ENCODE measurements at regions not wholly inside any gene's neighbourhood (a gene's known extent, or its start where the extent isn't known, plus 50 kb on each side); places are given as distances from the start of the nearest gene placed in this dataset.

GRCh38 chr9:84054341-84055010, 73.9 kb downstream of the RMI1 start:
- TF ChIP-seq POLR2A (IDR thresholded peaks at IDR 0.05), result no peak
- no peak for TF ChIP-seq CTCF (IDR thresholded peaks at IDR 0.05)
- H3K36me3 ChIP-seq, result no peaks in the 10 kb centered on the region
- DNase-seq (peak in 2 of 3 donors; percentile 28 to 79), ATAC-seq (peak; percentile 93 to 98 (median 96))
- no peaks in the 10 kb centered on the region for H3K9me3 ChIP-seq
- H3K27ac ChIP-seq, result peak overlapping the region in 2 of 3 donors; percentile 0 to 3
- H3K4me1 ChIP-seq, result peaks cover 0 to 13% (median 2%) of the 10 kb centered on the region in 4 donors
- H3K4me3 ChIP-seq, result no peak overlapping the region
- no peaks in the 10 kb centered on the region for H3K27me3 ChIP-seq
- intact Hi-C loops (cut with DNase I), result no loop called here
- 16% methylated on average over 6 of the region's 7 CpGs for WGBS (ENCODE audit: insufficient coverage, low coverage, low lambda C conversion rate, missing lambda C conversion rate)

GRCh38 chr9:84057662-84058061, 77.1 kb downstream of the RMI1 start:
- Histone ChIP-seq H3K27me3 (no peaks in the 10 kb centered on the region), H3K9me3 (no peaks in the 10 kb centered on the region), H3K4me1 (peaks cover 0 to 13% (median 2%) of the 10 kb centered on the region in 4 donors), H3K36me3 (no peaks in the 10 kb centered on the region), H3K4me3 (no peak overlapping the region), H3K27ac (no peak overlapping the region)
- TF ChIP-seq CTCF (IDR thresholded peaks at IDR 0.05) (no peak), POLR2A (IDR thresholded peaks at IDR 0.05) (no peak)
- intact Hi-C loops (cut with DNase I), result no loop called here
- ATAC-seq (no peak), DNase-seq (no peak)
- 83% methylated on average over 4 of the region's 4 CpGs for WGBS (ENCODE audit: insufficient coverage, low coverage, low lambda C conversion rate, missing lambda C conversion rate)

- TF ChIP-seq POLR2A (IDR thresholded peaks at IDR 0.05), result no peak
- TF ChIP-seq CTCF (IDR thresholded peaks at IDR 0.05), result no peak
- no peak for DNase-seq
- H3K27me3 ChIP-seq, result no peaks in the 10 kb centered on the region
- no peaks in the 10 kb centered on the region for H3K9me3 ChIP-seq
- no peak for ATAC-seq
- intact Hi-C loops (cut with DNase I), result no loop called here
- H3K4me1 ChIP-seq, result peaks cover 0 to 3% (median 0%) of the 10 kb centered on the region in 4 donors
- no peaks in the 10 kb centered on the region for H3K36me3 ChIP-seq
- 88% methylated on average over 1 of the region's 1 CpG for whole genome bisulfite sequencing (ENCODE audit: insufficient coverage, low coverage, low lambda C conversion rate, missing lambda C conversion rate)
- no peak overlapping the region for H3K4me3 ChIP-seq
- H3K27ac ChIP-seq, result no peak overlapping the region
Measured at GRCh38 chr9:84059936-84060335, 79.3 kb downstream of the RMI1 start.

GRCh38 chr9:84061613-84062193, 81.1 kb downstream of the RMI1 start:
- 69% methylated on average over 4 of the region's 5 CpGs for WGBS (ENCODE audit: insufficient coverage, low coverage, low lambda C conversion rate, missing lambda C conversion rate)
- no peak for ATAC-seq
- H3K27me3 ChIP-seq, result no peaks in the 10 kb centered on the region
- TF ChIP-seq CTCF (IDR thresholded peaks at IDR 0.05), result no peak
- no peak for TF ChIP-seq POLR2A (IDR thresholded peaks at IDR 0.05)
- H3K27ac ChIP-seq, result no peak overlapping the region
- H3K4me3 ChIP-seq, result no peak overlapping the region
- no peak for DNase-seq
- no peaks in the 10 kb centered on the region for H3K4me1 ChIP-seq
- H3K36me3 ChIP-seq, result no peaks in the 10 kb centered on the region
- no peaks in the 10 kb centered on the region for H3K9me3 ChIP-seq
- intact Hi-C loops (cut with DNase I), result no loop called here
